HG02852 (cell line): ENCODE measurements at regions not wholly inside any gene's neighbourhood (a gene's known extent, or its start where the extent isn't known, plus 50 kb on each side); places are given as distances from the start of the nearest gene placed in this dataset.
"Not testable (repeated sequence)": the region's sequence is repeated elsewhere in the genome, so short reads cannot be mapped to it uniquely, and the experiment has no call there.

Experiments
- ATAC-seq: cut with Tn5 transposase; IDR thresholded peaks from one replicate; pipeline ENCODE4 v1.9.1; 2021; ENCODE audit warnings: mild to moderate bottlenecking, moderate library complexity; ENCODE audit not compliant: unreplicated experiment

DNA sequence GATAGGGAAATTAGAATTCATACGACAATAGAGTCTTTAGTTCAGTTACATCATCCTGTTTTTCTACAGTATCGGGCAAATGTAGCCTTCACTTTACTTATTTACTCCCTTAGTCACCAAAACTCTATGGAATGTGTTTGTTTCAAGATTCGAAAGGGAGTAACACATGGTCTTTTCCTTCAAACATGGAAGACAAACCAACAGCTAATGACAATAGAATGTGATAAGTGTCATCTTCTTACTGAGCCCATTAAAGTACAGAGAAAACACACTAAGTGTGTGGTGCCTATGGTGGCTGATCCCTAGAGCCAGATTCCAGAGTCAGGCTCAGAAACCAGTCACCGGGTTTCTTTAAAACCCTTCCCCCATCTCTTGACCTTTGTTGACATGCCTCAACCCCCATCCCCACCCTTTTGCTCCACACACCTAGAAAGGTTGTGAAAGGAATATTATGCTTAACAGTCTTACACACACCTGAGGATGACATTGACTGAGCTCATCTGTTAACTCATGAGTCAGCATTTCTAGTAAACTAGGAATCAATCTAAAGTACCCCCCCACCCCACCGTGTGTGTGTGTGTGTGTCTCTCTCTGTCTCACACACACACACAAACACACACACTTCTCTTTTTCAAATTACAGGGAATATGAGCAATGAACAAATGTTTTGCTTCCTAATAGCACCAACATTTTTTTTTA is 549.6 kb upstream of the CCDC54 start:
- no peak for ATAC-seq

DNA sequence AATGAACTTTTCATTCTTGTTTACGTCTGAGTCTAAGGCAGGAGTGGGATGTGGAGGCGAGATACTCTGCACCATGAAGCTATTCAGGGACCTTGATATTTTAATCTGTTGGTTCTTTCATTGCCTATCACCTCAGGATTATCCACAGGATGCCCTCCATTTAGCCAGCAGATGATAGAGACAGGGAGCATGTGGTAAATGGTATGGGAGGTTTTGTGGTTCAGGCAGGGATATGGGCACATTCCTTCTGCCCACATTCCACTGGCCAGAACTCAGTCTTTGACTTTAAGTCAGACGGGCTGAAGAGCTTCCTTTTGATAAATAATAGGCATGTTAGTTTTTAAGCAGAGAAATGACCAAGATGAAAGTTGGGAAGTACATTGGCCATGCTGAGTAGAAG is 548.0 kb upstream of the CCDC54 start:
- no peak for ATAC-seq

DNA sequence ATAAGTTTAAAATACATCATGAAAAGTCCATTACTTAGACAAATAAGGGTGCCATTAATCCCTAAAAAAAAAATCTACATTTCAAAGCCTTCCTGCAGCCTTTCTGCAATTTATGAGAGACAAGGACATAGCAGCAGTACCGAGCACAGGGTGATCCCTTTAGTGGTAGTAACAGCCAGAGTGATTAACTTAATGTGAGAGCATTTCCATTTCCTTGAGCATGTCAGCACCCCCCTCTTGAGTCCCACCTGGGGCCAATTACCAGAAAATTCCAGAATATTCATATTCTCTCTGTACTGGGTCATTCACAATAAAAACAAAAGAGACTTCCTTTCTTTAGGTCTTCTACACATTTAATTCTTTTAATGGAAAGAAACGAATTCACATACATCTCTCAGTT is 546.9 kb upstream of the CCDC54 start:
- no peak for ATAC-seq

DNA sequence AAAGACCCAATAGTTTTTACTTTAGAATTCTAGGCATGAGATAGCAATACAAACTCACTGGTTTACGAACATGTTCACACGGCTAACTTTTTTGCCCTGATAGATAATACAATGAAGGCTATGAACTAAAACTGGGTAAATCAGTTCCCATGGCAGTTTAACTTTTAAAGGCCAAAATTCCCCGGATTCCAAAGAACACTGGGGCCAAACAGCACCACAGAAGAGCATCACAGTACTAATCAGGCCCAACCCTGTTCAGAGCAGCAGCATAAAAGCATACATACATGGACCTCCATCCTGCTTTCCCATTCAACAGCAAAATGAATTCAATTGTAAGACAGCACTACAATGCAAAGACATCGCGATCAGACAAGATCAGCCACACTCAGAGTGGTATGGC is 540.3 kb upstream of the CCDC54 start:
- no peak for ATAC-seq

- ATAC-seq: no peak
These were observed 539.6 kb upstream of the CCDC54 start for GRCh38 chr3:106837616-106838015.

- ATAC-seq: no peak
These were observed 537.5 kb upstream of the CCDC54 start for GRCh38 chr3:106839576-106840280.

DNA sequence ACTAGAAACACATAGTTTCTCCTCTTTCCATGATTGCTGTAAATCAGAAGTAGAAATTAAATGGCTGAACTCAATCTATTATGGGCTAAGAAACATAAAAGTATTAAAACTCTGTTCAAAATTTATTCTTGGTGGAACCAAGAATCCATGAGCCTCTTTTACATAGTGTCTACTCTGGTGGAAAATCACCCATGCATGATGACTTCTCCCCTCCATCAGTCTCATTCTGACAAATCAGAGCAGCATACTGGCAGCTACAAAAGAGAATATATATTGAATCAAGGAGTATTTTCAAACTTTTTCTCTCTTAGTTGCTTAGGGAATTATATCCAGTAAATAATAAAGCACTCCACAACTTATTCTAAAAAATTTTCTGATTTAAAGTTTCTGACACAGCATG is 536.9 kb upstream of the CCDC54 start:
- ATAC-seq: no peak

DNA sequence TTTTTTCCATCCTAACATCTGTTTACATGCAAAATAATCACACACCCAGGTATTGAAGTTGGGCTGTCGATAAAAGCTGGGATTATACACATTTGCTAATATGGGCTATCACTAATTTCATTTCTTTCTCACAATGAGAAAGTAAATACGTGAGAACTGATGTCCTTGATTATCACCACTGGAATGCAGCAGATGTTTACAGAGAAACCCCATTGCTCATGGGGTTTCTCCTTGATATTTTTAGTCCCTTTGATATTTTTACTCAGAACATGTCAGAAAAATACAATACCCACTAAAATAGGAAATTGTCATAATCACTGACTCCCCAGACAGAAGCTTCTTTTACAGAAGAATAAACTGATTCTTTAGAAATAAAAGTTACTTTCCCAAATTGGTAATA is 535.1 kb upstream of the CCDC54 start:
- no peak for ATAC-seq

GRCh38 chr3:106844638-106845037 is 532.6 kb upstream of the CCDC54 start:
- no peak for ATAC-seq

DNA sequence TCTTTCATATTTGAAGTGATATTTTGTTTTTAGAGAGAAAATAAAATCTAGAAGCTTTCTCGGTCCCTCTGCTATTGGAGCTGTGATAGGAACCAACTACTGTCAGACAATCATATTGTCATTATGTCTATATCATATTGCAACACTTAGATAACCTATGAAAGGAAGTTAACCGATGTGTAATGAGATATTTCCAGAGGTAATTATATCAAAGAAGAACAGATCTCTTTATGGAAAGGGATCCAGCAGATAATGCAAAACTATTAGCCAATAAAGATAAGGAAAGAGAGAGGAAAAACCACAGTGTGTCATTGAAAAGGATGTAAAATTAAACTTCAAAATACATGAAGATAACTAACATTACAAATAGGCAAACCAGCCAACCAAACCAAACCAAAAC is 529.1 kb upstream of the CCDC54 start:
- ATAC-seq: no peak

GRCh38 chr3:106850437-106850836 is 526.8 kb upstream of the CCDC54 start:
- ATAC-seq: no peak

- ATAC-seq: not testable (repeated sequence)
These were observed 518.9 kb upstream of the CCDC54 start for GRCh38 chr3:106858321-106858720.

DNA sequence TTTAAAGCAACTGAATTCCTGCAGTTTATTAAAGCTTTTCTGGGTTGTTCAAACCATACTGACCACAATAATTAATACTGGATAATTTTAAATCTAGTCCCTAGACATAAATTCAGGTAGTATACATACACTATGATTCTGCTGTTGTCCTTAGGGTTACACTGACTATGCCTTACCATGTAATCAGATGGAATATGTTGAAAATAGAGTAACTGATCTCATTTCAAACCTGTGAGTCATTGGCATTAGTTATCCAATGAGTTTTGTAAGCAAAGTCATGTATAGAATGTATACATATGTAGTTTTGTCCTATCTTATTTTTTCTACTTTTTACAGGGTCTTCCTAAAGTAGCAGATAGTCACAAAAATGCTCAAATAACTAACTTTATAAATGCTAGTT is 517.1 kb upstream of the CCDC54 start:
- ATAC-seq: no peak

DNA sequence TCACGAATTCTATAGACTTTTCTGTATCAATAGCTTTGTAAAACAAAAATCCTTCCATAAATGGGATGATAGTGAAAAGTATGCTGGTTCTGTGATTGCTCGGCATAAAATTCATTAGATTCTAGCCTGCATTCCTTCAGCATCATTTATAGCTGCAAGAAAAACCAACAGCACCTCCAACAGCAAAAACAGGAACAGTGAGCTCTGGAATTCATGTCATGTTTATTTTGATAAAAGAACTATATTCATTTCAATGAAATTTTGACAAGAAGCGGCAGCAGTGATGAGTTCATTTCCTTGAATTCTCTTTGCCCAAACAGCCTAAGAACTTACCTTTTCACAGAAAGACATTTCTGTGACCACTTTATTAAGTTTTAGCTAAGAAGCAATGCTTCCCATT is 515.2 kb upstream of the CCDC54 start:
- no peak for ATAC-seq

DNA sequence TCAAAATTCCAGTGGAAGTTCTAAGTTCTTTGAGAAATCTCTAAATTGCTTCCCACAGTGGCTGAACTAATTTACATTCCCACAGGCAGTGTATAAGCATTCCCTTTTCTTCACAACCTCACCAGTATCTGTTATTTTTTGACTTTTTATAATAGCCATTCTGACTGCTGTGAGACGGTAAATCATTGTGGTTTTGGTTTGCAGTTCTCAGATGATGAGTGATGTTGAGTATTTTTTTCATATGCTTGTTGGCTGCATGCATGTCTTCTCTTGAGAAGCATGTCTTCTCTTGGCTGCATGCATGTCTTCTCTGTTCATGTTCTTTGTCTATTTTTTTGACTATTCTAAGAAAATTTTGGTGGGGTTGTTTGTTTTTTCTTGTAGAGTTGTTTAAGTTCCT is 499.6 kb upstream of the CCDC54 start:
- ATAC-seq: no peak

- ATAC-seq: no peak
These were observed 497.0 kb upstream of the CCDC54 start for GRCh38 chr3:106880206-106880605.

GRCh38 chr3:106881186-106881585 is 496.1 kb upstream of the CCDC54 start:
- ATAC-seq: no peak

- no peak for ATAC-seq
These were observed 494.9 kb upstream of the CCDC54 start for GRCh38 chr3:106882297-106882696.

GRCh38 chr3:106906074-106906473 is 471.2 kb upstream of the CCDC54 start:
- ATAC-seq: no peak

DNA sequence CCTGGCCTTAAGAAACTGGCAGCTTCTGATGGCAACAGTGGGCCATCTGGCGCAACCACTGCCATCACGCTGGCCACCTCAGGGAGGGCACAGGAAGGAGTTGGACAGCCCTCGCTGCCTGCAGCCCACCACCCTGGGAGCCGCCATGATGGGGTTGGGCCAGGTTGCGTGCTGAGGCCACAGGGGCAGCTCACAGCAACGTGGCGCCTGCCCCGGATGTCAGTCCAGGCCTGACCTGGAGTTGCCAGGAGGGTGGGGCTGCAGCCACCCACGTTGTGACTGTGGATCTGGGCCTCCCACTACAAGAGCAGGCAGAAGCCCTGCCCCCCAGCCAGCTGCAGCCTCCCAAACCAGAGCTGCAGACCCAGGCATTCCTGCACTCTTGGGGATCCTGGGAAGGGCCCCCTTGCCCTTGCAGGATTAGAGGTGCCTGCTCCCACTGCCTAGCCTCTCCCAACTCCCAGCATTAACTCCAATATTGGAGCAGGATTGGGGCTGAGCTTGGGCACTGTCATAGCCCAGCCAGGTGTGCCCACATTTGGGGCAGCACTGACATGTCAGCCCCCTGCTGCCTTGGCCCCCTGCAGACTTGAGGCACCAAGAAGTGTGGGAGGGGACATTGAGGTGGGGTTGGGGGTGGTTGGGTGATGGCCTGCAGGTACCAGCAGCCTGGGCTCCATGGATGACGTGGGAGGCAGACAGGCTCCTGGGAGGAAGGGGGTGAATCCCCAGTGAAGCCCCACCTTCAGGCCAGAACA is 468.9 kb upstream of the CCDC54 start:
- no peak for ATAC-seq

- no peak for ATAC-seq
These were observed 464.0 kb upstream of the CCDC54 start for GRCh38 chr3:106913111-106913698.

GRCh38 chr3:106913966-106914365 is 463.3 kb upstream of the CCDC54 start:
- no peak for ATAC-seq
